GM23338 (cell line): ENCODE measurements at regions not wholly inside any gene's neighbourhood (a gene's known extent, or its start where the extent isn't known, plus 50 kb on each side); places are given as distances from the start of the nearest gene placed in this dataset.

Experiments
- EZH2 ChIP-seq: fragments of 200-600 bp; sonication (generic); IDR thresholded peaks from one replicate; pipeline ENCODE4 v1.8.0; 2017; ENCODE audit warnings: antibody characterized with exemption, mild to moderate bottlenecking, low read depth; ENCODE audit not compliant: unreplicated experiment
- EZH2phosphoT487 ChIP-seq: fragments of 200-600 bp; sonication (generic); IDR thresholded peaks from one replicate; pipeline ENCODE4 v1.8.1; 2018; ENCODE audit warnings: antibody characterized with exemption; ENCODE audit not compliant: unreplicated experiment
- JUNB ChIP-seq: IDR thresholded peaks from one replicate; pipeline ENCODE4 v1.6.1; 2016; ENCODE audit warnings: antibody characterized with exemption; ENCODE audit not compliant: unreplicated experiment
- NANOG ChIP-seq: IDR thresholded peaks from 2 replicates; pipeline ENCODE4 v1.6.1; 2016; ENCODE audit warnings: antibody characterized with exemption, borderline replicate concordance
- POLR2AphosphoS5 ChIP-seq: IDR thresholded peaks from 2 replicates; pipeline ENCODE4 v1.6.1; 2016; ENCODE audit warnings: antibody characterized with exemption, low read depth
- STAT1 ChIP-seq: IDR thresholded peaks from one replicate; pipeline ENCODE4 v1.6.1; 2016; ENCODE audit warnings: antibody characterized with exemption; ENCODE audit not compliant: unreplicated experiment
- ZNF114 ChIP-seq: fragments of 250-450 bp; sonication (Bioruptor Pico); IDR thresholded peaks from 2 replicates; pipeline ENCODE4 v1.5.0; 2020; ENCODE audit warnings: mild to moderate bottlenecking, moderate library complexity
- TF ChIP-seq, protein P1 (sequence below): fragments of 250-450 bp; sonication (Bioruptor Pico); IDR thresholded peaks from 2 replicates; pipeline ENCODE4 v1.5.0; 2020; ENCODE audit warnings: mild to moderate bottlenecking, moderate library complexity
- TF ChIP-seq, protein P2 (sequence below), 2 experiments: fragments of 200-600 bp in 1 of 2; sonication (generic) in 1 of 2; conservative IDR thresholded peaks; 2 replicates each; pipeline versions ENCODE4 v1.5.1 to v1.6.1; 2016 to 2017; ENCODE audit warnings: antibody characterized with exemption in 2 of 2, low read depth in 2 of 2, mild to moderate bottlenecking in 2 of 2, moderate library complexity in 1 of 2
- TF ChIP-seq, protein P3 (sequence below): IDR thresholded peaks from 2 replicates; pipeline ENCODE4 v1.6.1; 2016; ENCODE audit warnings: antibody characterized with exemption

DNA sequence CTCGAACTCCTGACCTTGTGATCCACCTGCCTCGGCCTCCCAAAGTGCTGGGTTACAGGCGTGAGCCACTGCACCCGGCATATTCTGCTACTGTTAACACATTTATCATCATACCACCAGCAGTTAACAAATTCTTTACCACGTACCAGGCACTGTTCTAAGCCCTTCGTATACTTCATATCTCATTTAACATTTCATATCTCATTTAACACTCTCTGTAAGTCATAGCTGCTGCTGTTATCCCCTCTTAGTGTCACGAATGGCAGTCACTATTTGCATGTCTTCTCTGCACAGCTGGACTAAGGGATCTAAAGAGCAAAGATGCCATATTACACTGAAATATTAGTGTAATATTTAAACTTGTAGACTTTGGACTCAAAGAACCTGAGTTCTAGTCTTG lies 462.5 kb upstream of the DAB1 start (continued):
- TF ChIP-seq, protein P1, sequence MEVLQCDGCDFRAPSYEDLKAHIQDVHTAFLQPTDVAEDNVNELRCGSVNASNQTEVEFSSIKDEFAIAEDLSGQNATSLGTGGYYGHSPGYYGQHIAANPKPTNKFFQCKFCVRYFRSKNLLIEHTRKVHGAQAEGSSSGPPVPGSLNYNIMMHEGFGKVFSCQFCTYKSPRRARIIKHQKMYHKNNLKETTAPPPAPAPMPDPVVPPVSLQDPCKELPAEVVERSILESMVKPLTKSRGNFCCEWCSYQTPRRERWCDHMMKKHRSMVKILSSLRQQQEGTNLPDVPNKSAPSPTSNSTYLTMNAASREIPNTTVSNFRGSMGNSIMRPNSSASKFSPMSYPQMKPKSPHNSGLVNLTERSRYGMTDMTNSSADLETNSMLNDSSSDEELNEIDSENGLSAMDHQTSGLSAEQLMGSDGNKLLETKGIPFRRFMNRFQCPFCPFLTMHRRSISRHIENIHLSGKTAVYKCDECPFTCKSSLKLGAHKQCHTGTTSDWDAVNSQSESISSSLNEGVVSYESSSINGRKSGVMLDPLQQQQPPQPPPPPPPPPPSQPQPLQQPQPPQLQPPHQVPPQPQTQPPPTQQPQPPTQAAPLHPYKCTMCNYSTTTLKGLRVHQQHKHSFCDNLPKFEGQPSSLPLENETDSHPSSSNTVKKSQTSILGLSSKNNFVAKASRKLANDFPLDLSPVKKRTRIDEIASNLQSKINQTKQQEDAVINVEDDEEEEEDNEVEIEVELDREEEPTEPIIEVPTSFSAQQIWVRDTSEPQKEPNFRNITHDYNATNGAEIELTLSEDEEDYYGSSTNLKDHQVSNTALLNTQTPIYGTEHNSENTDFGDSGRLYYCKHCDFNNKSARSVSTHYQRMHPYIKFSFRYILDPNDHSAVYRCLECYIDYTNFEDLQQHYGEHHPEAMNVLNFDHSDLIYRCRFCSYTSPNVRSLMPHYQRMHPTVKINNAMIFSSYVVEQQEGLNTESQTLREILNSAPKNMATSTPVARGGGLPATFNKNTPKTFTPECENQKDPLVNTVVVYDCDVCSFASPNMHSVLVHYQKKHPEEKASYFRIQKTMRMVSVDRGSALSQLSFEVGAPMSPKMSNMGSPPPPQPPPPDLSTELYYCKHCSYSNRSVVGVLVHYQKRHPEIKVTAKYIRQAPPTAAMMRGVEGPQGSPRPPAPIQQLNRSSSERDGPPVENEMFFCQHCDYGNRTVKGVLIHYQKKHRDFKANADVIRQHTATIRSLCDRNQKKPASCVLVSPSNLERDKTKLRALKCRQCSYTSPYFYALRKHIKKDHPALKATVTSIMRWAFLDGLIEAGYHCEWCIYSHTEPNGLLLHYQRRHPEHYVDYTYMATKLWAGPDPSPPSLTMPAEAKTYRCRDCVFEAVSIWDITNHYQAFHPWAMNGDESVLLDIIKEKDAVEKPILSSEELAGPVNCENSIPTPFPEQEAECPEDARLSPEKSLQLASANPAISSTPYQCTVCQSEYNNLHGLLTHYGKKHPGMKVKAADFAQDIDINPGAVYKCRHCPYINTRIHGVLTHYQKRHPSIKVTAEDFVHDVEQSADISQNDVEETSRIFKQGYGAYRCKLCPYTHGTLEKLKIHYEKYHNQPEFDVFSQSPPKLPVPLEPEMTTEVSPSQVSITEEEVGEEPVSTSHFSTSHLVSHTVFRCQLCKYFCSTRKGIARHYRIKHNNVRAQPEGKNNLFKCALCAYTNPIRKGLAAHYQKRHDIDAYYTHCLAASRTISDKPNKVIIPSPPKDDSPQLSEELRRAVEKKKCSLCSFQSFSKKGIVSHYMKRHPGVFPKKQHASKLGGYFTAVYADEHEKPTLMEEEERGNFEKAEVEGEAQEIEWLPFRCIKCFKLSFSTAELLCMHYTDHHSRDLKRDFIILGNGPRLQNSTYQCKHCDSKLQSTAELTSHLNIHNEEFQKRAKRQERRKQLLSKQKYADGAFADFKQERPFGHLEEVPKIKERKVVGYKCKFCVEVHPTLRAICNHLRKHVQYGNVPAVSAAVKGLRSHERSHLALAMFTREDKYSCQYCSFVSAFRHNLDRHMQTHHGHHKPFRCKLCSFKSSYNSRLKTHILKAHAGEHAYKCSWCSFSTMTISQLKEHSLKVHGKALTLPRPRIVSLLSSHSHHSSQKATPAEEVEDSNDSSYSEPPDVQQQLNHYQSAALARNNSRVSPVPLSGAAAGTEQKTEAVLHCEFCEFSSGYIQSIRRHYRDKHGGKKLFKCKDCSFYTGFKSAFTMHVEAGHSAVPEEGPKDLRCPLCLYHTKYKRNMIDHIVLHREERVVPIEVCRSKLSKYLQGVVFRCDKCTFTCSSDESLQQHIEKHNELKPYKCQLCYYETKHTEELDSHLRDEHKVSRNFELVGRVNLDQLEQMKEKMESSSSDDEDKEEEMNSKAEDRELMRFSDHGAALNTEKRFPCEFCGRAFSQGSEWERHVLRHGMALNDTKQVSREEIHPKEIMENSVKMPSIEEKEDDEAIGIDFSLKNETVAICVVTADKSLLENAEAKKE, result no peak
- TF ChIP-seq, protein P2, sequence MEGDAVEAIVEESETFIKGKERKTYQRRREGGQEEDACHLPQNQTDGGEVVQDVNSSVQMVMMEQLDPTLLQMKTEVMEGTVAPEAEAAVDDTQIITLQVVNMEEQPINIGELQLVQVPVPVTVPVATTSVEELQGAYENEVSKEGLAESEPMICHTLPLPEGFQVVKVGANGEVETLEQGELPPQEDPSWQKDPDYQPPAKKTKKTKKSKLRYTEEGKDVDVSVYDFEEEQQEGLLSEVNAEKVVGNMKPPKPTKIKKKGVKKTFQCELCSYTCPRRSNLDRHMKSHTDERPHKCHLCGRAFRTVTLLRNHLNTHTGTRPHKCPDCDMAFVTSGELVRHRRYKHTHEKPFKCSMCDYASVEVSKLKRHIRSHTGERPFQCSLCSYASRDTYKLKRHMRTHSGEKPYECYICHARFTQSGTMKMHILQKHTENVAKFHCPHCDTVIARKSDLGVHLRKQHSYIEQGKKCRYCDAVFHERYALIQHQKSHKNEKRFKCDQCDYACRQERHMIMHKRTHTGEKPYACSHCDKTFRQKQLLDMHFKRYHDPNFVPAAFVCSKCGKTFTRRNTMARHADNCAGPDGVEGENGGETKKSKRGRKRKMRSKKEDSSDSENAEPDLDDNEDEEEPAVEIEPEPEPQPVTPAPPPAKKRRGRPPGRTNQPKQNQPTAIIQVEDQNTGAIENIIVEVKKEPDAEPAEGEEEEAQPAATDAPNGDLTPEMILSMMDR (conservative IDR thresholded peaks at IDR 0.05; ENCODE audit: low read depth in 2 of 2), result no peak
- TF ChIP-seq POLR2AphosphoS5, result no peak
- TF ChIP-seq, protein P3, sequence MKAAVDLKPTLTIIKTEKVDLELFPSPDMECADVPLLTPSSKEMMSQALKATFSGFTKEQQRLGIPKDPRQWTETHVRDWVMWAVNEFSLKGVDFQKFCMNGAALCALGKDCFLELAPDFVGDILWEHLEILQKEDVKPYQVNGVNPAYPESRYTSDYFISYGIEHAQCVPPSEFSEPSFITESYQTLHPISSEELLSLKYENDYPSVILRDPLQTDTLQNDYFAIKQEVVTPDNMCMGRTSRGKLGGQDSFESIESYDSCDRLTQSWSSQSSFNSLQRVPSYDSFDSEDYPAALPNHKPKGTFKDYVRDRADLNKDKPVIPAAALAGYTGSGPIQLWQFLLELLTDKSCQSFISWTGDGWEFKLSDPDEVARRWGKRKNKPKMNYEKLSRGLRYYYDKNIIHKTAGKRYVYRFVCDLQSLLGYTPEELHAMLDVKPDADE, result no peak
- no peak for TF ChIP-seq NANOG
- TF ChIP-seq JUNB, result no peak
- TF ChIP-seq EZH2phosphoT487, result no peak
- no peak for TF ChIP-seq ZNF114 (CRISPR knock-in tag)
- no peak for TF ChIP-seq STAT1
- TF ChIP-seq EZH2, result no peak
